SK-N-SH (cell line): ENCODE measurements at regions not wholly inside any gene's neighbourhood (a gene's known extent, or its start where the extent isn't known, plus 50 kb on each side); places are given as distances from the start of the nearest gene placed in this dataset.

ENCODE experiments used
- EP300 ChIP-seq, 2 experiments: IDR thresholded peaks; 2 replicates each; pipeline versions ENCODE4 v1.4.0 to v1.6.1; 2012; ENCODE audit warnings: borderline replicate concordance in 1 of 2, low read depth in 1 of 2, low read length in 1 of 2
- MXI1 ChIP-seq: IDR thresholded peaks from 2 replicates; pipeline ENCODE4 v1.6.1; 2012; ENCODE audit warnings: mild to moderate bottlenecking, low read depth, low read length, improper control_type of control experiment
- SMC3 ChIP-seq: IDR thresholded peaks from 2 replicates; pipeline ENCODE4 v1.6.1; 2012; ENCODE audit warnings: low read depth, low read length, improper control_type of control experiment
- TAF1 ChIP-seq: IDR thresholded peaks from 2 replicates; pipeline ENCODE4 v1.6.1; 2012; ENCODE audit warnings: low read depth, mild to moderate bottlenecking, low read length, moderate library complexity, borderline replicate concordance
- TCF12 ChIP-seq: IDR thresholded peaks from 2 replicates; pipeline ENCODE4 v1.4.0; 2012
- YY1 ChIP-seq: IDR thresholded peaks from 2 replicates; pipeline ENCODE4 v1.4.0; 2012; ENCODE audit warnings: low read depth, mild to moderate bottlenecking
- TF ChIP-seq, protein P1 (sequence below): fragments of 200-600 bp; sonication (generic); IDR thresholded peaks from 2 replicates; pipeline ENCODE4 v1.6.1; 2017; ENCODE audit warnings: antibody characterized with exemption, mild to moderate bottlenecking, moderate library complexity
- TF ChIP-seq, protein P2 (sequence below): fragments of 150-350 bp; IDR thresholded peaks from 2 replicates; pipeline ENCODE4 v1.6.1; 2017; ENCODE audit warnings: antibody characterized with exemption, low read length, low read depth, borderline replicate concordance
- TF ChIP-seq, protein P3 (sequence below): fragments of 150-350 bp; IDR thresholded peaks from 2 replicates; pipeline ENCODE4 v1.6.1; 2016; ENCODE audit warnings: mild to moderate bottlenecking, low read depth, low read length
- TF ChIP-seq, protein P4 (sequence below): IDR thresholded peaks from 2 replicates; pipeline ENCODE4 v1.4.0; 2012; ENCODE audit warnings: low read depth, borderline replicate concordance
- TF ChIP-seq, protein P5 (sequence below): IDR thresholded peaks from 2 replicates; pipeline ENCODE4 v1.6.1; 2012; ENCODE audit warnings: mild to moderate bottlenecking, low read depth, low read length, moderate library complexity

DNA sequence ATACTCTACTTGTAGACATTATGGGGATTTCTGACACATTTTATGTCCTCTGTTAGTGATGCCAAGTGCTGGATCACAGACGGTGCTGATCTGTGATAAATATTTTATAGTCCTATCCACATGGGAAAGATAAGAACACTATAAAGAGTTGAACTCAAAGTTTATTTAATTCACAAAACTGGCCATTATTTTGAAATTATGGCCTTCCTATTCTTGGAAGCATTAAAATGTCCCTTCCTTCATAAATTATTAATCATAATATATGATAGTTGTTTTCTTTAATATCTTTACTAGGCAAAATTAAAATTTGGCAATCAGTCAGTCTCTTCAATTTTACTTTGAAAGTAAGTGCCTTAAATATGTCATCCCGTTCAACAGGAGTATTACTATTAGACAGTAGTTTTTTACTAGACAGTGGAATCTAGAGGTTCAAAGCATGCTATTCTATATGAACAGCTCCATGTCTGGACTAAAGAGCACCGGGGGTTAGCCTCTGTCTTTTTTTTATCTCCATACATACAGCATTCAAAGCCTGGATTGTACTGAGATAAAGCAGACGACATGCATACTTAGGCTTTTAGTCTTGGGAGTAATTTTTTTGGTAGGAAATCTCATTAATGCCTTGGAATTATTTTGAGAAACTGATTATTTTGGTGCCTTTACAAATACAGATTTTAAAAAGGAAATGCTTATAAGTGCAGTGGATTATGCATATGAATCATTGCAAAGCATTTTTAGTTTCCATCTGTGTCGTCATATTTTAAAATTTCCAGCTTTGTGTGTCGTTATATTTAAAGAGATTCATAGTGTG lies 306.1 kb upstream of the RGS6 start (continued):
- TF ChIP-seq, protein P1, sequence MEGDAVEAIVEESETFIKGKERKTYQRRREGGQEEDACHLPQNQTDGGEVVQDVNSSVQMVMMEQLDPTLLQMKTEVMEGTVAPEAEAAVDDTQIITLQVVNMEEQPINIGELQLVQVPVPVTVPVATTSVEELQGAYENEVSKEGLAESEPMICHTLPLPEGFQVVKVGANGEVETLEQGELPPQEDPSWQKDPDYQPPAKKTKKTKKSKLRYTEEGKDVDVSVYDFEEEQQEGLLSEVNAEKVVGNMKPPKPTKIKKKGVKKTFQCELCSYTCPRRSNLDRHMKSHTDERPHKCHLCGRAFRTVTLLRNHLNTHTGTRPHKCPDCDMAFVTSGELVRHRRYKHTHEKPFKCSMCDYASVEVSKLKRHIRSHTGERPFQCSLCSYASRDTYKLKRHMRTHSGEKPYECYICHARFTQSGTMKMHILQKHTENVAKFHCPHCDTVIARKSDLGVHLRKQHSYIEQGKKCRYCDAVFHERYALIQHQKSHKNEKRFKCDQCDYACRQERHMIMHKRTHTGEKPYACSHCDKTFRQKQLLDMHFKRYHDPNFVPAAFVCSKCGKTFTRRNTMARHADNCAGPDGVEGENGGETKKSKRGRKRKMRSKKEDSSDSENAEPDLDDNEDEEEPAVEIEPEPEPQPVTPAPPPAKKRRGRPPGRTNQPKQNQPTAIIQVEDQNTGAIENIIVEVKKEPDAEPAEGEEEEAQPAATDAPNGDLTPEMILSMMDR, result no peak
- TF ChIP-seq YY1 (no peak), TAF1 (no peak), EP300 (IDR thresholded peaks at IDR 0.05; ENCODE audit: borderline replicate concordance in 1 of 2, low read depth in 1 of 2, low read length in 1 of 2) (peak in 1 of 2 experiments; percentile 69; a peak in 1 of 4 replicates), MXI1 (no peak; the same call in 1 of the 2 replicates), TCF12 (peak; percentile 50), SMC3 (no peak)
- TF ChIP-seq, protein P2, sequence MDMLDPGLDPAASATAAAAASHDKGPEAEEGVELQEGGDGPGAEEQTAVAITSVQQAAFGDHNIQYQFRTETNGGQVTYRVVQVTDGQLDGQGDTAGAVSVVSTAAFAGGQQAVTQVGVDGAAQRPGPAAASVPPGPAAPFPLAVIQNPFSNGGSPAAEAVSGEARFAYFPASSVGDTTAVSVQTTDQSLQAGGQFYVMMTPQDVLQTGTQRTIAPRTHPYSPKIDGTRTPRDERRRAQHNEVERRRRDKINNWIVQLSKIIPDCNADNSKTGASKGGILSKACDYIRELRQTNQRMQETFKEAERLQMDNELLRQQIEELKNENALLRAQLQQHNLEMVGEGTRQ, result no peak
- TF ChIP-seq, protein P3, sequence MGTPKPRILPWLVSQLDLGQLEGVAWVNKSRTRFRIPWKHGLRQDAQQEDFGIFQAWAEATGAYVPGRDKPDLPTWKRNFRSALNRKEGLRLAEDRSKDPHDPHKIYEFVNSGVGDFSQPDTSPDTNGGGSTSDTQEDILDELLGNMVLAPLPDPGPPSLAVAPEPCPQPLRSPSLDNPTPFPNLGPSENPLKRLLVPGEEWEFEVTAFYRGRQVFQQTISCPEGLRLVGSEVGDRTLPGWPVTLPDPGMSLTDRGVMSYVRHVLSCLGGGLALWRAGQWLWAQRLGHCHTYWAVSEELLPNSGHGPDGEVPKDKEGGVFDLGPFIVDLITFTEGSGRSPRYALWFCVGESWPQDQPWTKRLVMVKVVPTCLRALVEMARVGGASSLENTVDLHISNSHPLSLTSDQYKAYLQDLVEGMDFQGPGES, result no peak
- TF ChIP-seq, protein P4, sequence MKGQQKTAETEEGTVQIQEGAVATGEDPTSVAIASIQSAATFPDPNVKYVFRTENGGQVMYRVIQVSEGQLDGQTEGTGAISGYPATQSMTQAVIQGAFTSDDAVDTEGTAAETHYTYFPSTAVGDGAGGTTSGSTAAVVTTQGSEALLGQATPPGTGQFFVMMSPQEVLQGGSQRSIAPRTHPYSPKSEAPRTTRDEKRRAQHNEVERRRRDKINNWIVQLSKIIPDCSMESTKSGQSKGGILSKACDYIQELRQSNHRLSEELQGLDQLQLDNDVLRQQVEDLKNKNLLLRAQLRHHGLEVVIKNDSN, result no peak
- TF ChIP-seq, protein P5, sequence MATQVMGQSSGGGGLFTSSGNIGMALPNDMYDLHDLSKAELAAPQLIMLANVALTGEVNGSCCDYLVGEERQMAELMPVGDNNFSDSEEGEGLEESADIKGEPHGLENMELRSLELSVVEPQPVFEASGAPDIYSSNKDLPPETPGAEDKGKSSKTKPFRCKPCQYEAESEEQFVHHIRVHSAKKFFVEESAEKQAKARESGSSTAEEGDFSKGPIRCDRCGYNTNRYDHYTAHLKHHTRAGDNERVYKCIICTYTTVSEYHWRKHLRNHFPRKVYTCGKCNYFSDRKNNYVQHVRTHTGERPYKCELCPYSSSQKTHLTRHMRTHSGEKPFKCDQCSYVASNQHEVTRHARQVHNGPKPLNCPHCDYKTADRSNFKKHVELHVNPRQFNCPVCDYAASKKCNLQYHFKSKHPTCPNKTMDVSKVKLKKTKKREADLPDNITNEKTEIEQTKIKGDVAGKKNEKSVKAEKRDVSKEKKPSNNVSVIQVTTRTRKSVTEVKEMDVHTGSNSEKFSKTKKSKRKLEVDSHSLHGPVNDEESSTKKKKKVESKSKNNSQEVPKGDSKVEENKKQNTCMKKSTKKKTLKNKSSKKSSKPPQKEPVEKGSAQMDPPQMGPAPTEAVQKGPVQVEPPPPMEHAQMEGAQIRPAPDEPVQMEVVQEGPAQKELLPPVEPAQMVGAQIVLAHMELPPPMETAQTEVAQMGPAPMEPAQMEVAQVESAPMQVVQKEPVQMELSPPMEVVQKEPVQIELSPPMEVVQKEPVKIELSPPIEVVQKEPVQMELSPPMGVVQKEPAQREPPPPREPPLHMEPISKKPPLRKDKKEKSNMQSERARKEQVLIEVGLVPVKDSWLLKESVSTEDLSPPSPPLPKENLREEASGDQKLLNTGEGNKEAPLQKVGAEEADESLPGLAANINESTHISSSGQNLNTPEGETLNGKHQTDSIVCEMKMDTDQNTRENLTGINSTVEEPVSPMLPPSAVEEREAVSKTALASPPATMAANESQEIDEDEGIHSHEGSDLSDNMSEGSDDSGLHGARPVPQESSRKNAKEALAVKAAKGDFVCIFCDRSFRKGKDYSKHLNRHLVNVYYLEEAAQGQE, result no peak
